HUES64 (cell line): ENCODE measurements at regions not wholly inside any gene's neighbourhood (a gene's known extent, or its start where the extent isn't known, plus 50 kb on each side); places are given as distances from the start of the nearest gene placed in this dataset.

Experiments
- H3K27ac ChIP-seq: 2 replicates; pipeline ENCODE4 v1.7.0; 2013; ENCODE audit warnings: low read depth, low read length, inconsistent platforms
- H3K27me3 ChIP-seq: 2 replicates; pipeline ENCODE4 v1.6.1; 2013; ENCODE audit warnings: mild to moderate bottlenecking, low read length; ENCODE audit not compliant: insufficient read depth
- H3K36me3 ChIP-seq: 2 replicates; pipeline ENCODE4 v1.6.1; 2013; ENCODE audit warnings: mild to moderate bottlenecking, low read length; ENCODE audit not compliant: insufficient read depth
- H3K4me1 ChIP-seq: 2 replicates; pipeline ENCODE4 v1.6.1; 2013; ENCODE audit warnings: mild to moderate bottlenecking, low read length, moderate library complexity; ENCODE audit not compliant: insufficient read depth
- H3K4me3 ChIP-seq: 2 replicates; pipeline ENCODE4 v1.5.1; 2013; ENCODE audit warnings: mild to moderate bottlenecking, low read length, moderate library complexity
- H3K9ac ChIP-seq: 2 replicates; pipeline ENCODE4 v1.6.1; 2013; ENCODE audit warnings: mild to moderate bottlenecking, low read depth, low read length
- H3K9me3 ChIP-seq: 2 replicates; pipeline ENCODE4 v1.6.1; 2013; ENCODE audit warnings: low read depth, low read length; ENCODE audit not compliant: insufficient read depth
- WGBS: fragments of 150-250, 120-280 bp; methylation state at CpG from one replicate; pipeline ENCODE4 v1.1.7; 2013; ENCODE audit warnings: missing lambda C conversion rate; 5-methylcytosine and 5-hydroxymethylcytosine counted together

GRCh38 chr20:58019027-58019849 lies 209.2 kb downstream of the ANKRD60 start:
- Histone ChIP-seq H3K4me3 (no peak overlapping the region), H3K27ac (no peak overlapping the region), H3K4me1 (no peaks in the 10 kb centered on the region), H3K36me3 (no peaks in the 10 kb centered on the region), H3K9me3 (no peaks in the 10 kb centered on the region), H3K27me3 (no peaks in the 10 kb centered on the region), H3K9ac (no peak overlapping the region)
- WGBS: 92% methylated on average over 24 of the region's 24 CpGs

- Histone ChIP-seq H3K4me3 (no peak overlapping the region), H3K9ac (no peak overlapping the region), H3K27me3 (no peaks in the 10 kb centered on the region), H3K4me1 (no peaks in the 10 kb centered on the region), H3K27ac (no peak overlapping the region), H3K9me3 (no peaks in the 10 kb centered on the region), H3K36me3 (no peaks in the 10 kb centered on the region)
- 93% methylated on average over 8 of the region's 8 CpGs for WGBS
These were observed 209.9 kb downstream of the ANKRD60 start for GRCh38 chr20:58018590-58018989.

GRCh38 chr20:58017970-58018530 lies 210.4 kb downstream of the ANKRD60 start:
- Histone ChIP-seq H3K9me3 (no peaks in the 10 kb centered on the region), H3K27ac (no peak overlapping the region), H3K4me3 (no peak overlapping the region), H3K27me3 (no peaks in the 10 kb centered on the region), H3K9ac (no peak overlapping the region), H3K4me1 (no peaks in the 10 kb centered on the region), H3K36me3 (no peaks in the 10 kb centered on the region)
- 92% methylated on average over 16 of the region's 16 CpGs for WGBS

DNA sequence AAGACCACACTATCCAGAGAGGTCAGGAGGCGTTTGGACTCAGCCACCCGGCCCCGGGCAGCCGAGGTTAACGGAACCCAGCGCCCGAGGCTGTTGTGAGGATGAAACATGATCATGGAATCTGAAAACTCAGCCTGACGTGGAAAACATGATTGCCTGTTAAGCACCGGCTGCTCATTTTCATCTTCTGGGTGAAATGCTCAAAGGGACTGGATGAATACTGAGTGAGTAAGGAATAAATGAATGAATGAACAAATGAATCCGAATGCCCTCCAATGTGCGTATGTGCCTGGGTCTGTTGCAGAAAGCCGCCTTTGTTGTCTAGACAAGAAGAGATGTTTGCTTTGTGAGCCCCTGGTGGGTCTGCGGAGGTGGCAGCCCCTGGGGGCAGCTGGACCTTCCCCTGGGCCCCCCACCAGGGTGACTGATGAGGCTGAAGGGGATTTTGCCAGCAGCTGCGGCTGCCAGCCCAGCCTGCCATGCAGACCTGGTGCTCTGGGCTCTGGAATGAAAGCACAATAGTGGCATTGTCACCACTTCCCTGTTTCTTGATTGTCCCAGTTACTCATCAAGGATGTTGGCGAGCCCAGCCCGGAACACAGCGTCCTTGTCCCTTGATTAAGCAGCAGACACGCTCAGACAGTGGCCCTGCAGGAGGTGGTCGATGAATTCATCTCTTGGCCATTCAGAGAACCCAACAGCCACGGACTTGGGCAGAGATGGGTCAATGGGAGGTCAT lies 211.1 kb downstream of the ANKRD60 start:
- no peak overlapping the region for H3K4me3 ChIP-seq
- H3K36me3 ChIP-seq: no peaks in the 10 kb centered on the region
- 85% methylated on average over 20 of the region's 20 CpGs for WGBS
- no peaks in the 10 kb centered on the region for H3K4me1 ChIP-seq
- H3K27ac ChIP-seq: no peak overlapping the region
- H3K9ac ChIP-seq: no peak overlapping the region
- no peaks in the 10 kb centered on the region for H3K9me3 ChIP-seq
- no peaks in the 10 kb centered on the region for H3K27me3 ChIP-seq

DNA sequence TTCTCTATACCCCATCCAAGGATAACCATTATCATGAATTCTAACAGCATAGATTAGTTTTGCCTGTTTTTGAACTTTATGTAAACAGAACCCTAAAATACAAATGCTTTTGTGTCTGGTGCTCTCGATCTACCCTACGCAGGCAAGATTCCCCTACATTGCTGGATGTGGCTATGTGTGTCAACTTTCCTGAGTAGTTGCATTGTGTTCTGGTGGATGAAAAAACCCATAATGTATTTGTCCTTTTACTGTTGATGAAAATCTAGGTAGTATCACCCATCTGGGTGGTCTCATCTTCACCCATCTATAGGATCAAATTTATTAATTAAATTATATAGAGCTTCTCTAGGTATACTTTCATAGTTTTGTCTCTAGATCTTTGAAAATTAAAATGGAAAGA lies 211.7 kb downstream of the ANKRD60 start:
- Histone ChIP-seq H3K9me3 (no peaks in the 10 kb centered on the region), H3K4me1 (no peaks in the 10 kb centered on the region), H3K27ac (no peak overlapping the region), H3K9ac (no peak overlapping the region), H3K4me3 (no peak overlapping the region), H3K36me3 (no peaks in the 10 kb centered on the region), H3K27me3 (no peaks in the 10 kb centered on the region)
- 100% methylated on average over 2 of the region's 2 CpGs for WGBS

GRCh38 chr20:58014628-58015315 lies 213.7 kb downstream of the ANKRD60 start:
- no peak overlapping the region for H3K27ac ChIP-seq
- H3K36me3 ChIP-seq: no peaks in the 10 kb centered on the region
- WGBS: 100% methylated on average over 4 of the region's 5 CpGs
- H3K4me3 ChIP-seq: no peak overlapping the region
- no peaks in the 10 kb centered on the region for H3K9me3 ChIP-seq
- H3K9ac ChIP-seq: no peak overlapping the region
- no peaks in the 10 kb centered on the region for H3K27me3 ChIP-seq
- H3K4me1 ChIP-seq: no peaks in the 10 kb centered on the region

- H3K27ac ChIP-seq: no peak overlapping the region
- 91% methylated on average over 14 of the region's 16 CpGs for WGBS
These were observed 215.5 kb downstream of the ANKRD60 start for GRCh38 chr20:58012731-58013510.

GRCh38 chr20:58011947-58012610 lies 216.4 kb downstream of the ANKRD60 start:
- Histone ChIP-seq H3K36me3 (no peaks in the 10 kb centered on the region), H3K9ac (no peak overlapping the region), H3K27me3 (no peaks in the 10 kb centered on the region; the same call in 1 of the 2 replicates), H3K4me3 (no peak overlapping the region), H3K9me3 (no peaks in the 10 kb centered on the region), H3K4me1 (no peaks in the 10 kb centered on the region), H3K27ac (no peak overlapping the region)
- 92% methylated on average over 11 of the region's 11 CpGs for WGBS

More at GRCh38 chr20:58012731-58013510, 215.5 kb downstream of the ANKRD60 start:
- Histone ChIP-seq H3K9me3 (no peaks in the 10 kb centered on the region), H3K4me3 (no peak overlapping the region), H3K36me3 (no peaks in the 10 kb centered on the region), H3K27me3 (no peaks in the 10 kb centered on the region), H3K9ac (no peak overlapping the region), H3K4me1 (no peaks in the 10 kb centered on the region)

GRCh38 chr20:58011106-58011946 lies 217.1 kb downstream of the ANKRD60 start:
- Histone ChIP-seq H3K4me3 (no peak overlapping the region), H3K9me3 (no peaks in the 10 kb centered on the region), H3K4me1 (no peaks in the 10 kb centered on the region), H3K27me3 (no peaks in the 10 kb centered on the region; the same call in 1 of the 2 replicates), H3K36me3 (no peaks in the 10 kb centered on the region), H3K9ac (no peak overlapping the region), H3K27ac (no peak overlapping the region)
- 87% methylated on average over 14 of the region's 14 CpGs for WGBS
